Inflammatory macrophage treated with lipopolysaccharide for 1 hour (primary cell): ENCODE measurements at regions not wholly inside any gene's neighbourhood (a gene's known extent, or its start where the extent isn't known, plus 50 kb on each side); places are given as distances from the start of the nearest gene placed in this dataset.

Source experiments
- DNase-seq, 2 donors: peaks; one replicate each; pipeline ENCODE4 v3.0.0-alpha.2; 2020 to 2022

GRCh38 chr12:93254911-93255310, 122.8 kb upstream of the NUDT4 start:
- no peak for DNase-seq

- no peak for DNase-seq
Measured at GRCh38 chr12:93256256-93256969, 121.3 kb upstream of the NUDT4 start.

GRCh38 chr12:93261505-93262094, 116.1 kb upstream of the NUDT4 start:
- no peak for DNase-seq

- no peak for DNase-seq
Measured at GRCh38 chr12:93272997-93273396, 104.7 kb upstream of the NUDT4 start.

GRCh38 chr12:93273834-93274564, 103.7 kb upstream of the NUDT4 start:
- DNase-seq: no peak

GRCh38 chr12:93274937-93275336, 102.8 kb upstream of the NUDT4 start:
- DNase-seq: no peak

- DNase-seq: no peak
Measured at GRCh38 chr12:93275589-93275988, 102.1 kb upstream of the NUDT4 start.

- DNase-seq: no peak
Measured at GRCh38 chr12:93279565-93280412, 97.9 kb upstream of the NUDT4 start.

- DNase-seq: no peak
Measured at GRCh38 chr12:93287149-93287548, 90.6 kb upstream of the NUDT4 start.

- no peak for DNase-seq
Measured at GRCh38 chr12:93288626-93289025, 89.1 kb upstream of the NUDT4 start.

GRCh38 chr12:93290391-93290790, 87.3 kb upstream of the NUDT4 start:
- no peak for DNase-seq

GRCh38 chr12:93292213-93292612, 85.5 kb upstream of the NUDT4 start:
- no peak for DNase-seq

GRCh38 chr12:93292731-93293566, 84.8 kb upstream of the NUDT4 start:
- no peak for DNase-seq

- DNase-seq: no peak
Measured at GRCh38 chr12:93297032-93297431, 80.7 kb upstream of the NUDT4 start.

GRCh38 chr12:93297536-93297935, 80.2 kb upstream of the NUDT4 start:
- DNase-seq: no peak

- DNase-seq: no peak
Measured at GRCh38 chr12:93299262-93299846, 78.4 kb upstream of the NUDT4 start.

GRCh38 chr12:93300611-93301021, 77.1 kb upstream of the NUDT4 start:
- DNase-seq: no peak

- peak in 1 of 2 donors; percentile 28 for DNase-seq
Measured at GRCh38 chr12:93302331-93303229, 75.1 kb upstream of the NUDT4 start.

- DNase-seq: no peak
Measured at GRCh38 chr12:93306636-93307035, 71.1 kb upstream of the NUDT4 start.

GRCh38 chr12:93308281-93308680, 69.4 kb upstream of the NUDT4 start:
- no peak for DNase-seq

- DNase-seq: no peak
Measured at GRCh38 chr12:93311827-93312226, 65.9 kb upstream of the NUDT4 start.
